ENCODE measurements at regions not wholly inside any gene's neighbourhood (a gene's known extent, or its start where the extent isn't known, plus 50 kb on each side); places are given as distances from the start of the nearest gene placed in this dataset.

- DNase-seq (ENCODE audit: low spot score): no peak
- intact Hi-C loops (cut with DNase I): no loop called here
- Histone ChIP-seq H3K4me1 (replicated peaks) (no peaks in the 10 kb centered on the region), H3K9me3 (no peaks in the 10 kb centered on the region), H3K27ac (no peak overlapping the region), H3K27me3 (replicated peaks; ENCODE audit: insufficient read depth) (no peaks in the 10 kb centered on the region), H3K4me3 (no peak overlapping the region), H3K36me3 (no peaks in the 10 kb centered on the region)
- TF ChIP-seq CTCF (IDR thresholded peaks at IDR 0.05) (no peak), POLR2A (IDR thresholded peaks at IDR 0.05) (no peak), POLR2AphosphoS5 (IDR thresholded peaks at IDR 0.05) (no peak)
- WGBS: 85% methylated on average over 4 of the region's 4 CpGs
Measured at GRCh38 chr4:153890761-153891160, 101.9 kb upstream of the SFRP2 start.

GRCh38 chr4:153887217-153887616 is 98.3 kb upstream of the SFRP2 start:
- Histone ChIP-seq H3K36me3 (no peaks in the 10 kb centered on the region), H3K27me3 (replicated peaks; ENCODE audit: insufficient read depth) (no peaks in the 10 kb centered on the region), H3K4me1 (replicated peaks) (no peaks in the 10 kb centered on the region), H3K27ac (no peak overlapping the region), H3K9me3 (no peaks in the 10 kb centered on the region), H3K4me3 (no peak overlapping the region)
- TF ChIP-seq POLR2A (IDR thresholded peaks at IDR 0.05) (no peak), CTCF (IDR thresholded peaks at IDR 0.05) (no peak), POLR2AphosphoS5 (IDR thresholded peaks at IDR 0.05) (no peak)
- DNase-seq (ENCODE audit: low spot score): no peak
- intact Hi-C loops (cut with DNase I): no loop called here

GRCh38 chr4:153884325-153884724 is 95.4 kb upstream of the SFRP2 start:
- 58% methylated on average over 1 of the region's 1 CpG for WGBS
- intact Hi-C loops (cut with DNase I): no loop called here
- Histone ChIP-seq H3K9me3 (no peaks in the 10 kb centered on the region), H3K36me3 (no peaks in the 10 kb centered on the region), H3K27ac (no peak overlapping the region), H3K4me1 (replicated peaks) (no peaks in the 10 kb centered on the region), H3K4me3 (no peak overlapping the region), H3K27me3 (replicated peaks; ENCODE audit: insufficient read depth) (no peaks in the 10 kb centered on the region)
- TF ChIP-seq CTCF (IDR thresholded peaks at IDR 0.05) (no peak), POLR2A (IDR thresholded peaks at IDR 0.05) (no peak), POLR2AphosphoS5 (IDR thresholded peaks at IDR 0.05) (no peak)
- DNase-seq (ENCODE audit: low spot score): no peak

GRCh38 chr4:153880983-153881382 is 92.1 kb upstream of the SFRP2 start:
- 93% methylated on average over 2 of the region's 2 CpGs for WGBS
- intact Hi-C loops (cut with DNase I): no loop called here
- H3K27ac ChIP-seq: no peak overlapping the region
- no peaks in the 10 kb centered on the region for H3K27me3 ChIP-seq (replicated peaks; ENCODE audit: insufficient read depth)
- no peak for DNase-seq (ENCODE audit: low spot score)
- no peak for TF ChIP-seq POLR2AphosphoS5 (IDR thresholded peaks at IDR 0.05)
- no peak for TF ChIP-seq CTCF (IDR thresholded peaks at IDR 0.05)
- TF ChIP-seq POLR2A (IDR thresholded peaks at IDR 0.05): no peak
- no peaks in the 10 kb centered on the region for H3K9me3 ChIP-seq
- no peaks in the 10 kb centered on the region for H3K4me1 ChIP-seq (replicated peaks)
- no peaks in the 10 kb centered on the region for H3K36me3 ChIP-seq
- H3K4me3 ChIP-seq: no peak overlapping the region

- Histone ChIP-seq H3K27ac (no peak overlapping the region), H3K4me1 (replicated peaks) (no peaks in the 10 kb centered on the region), H3K4me3 (no peak overlapping the region), H3K27me3 (replicated peaks; ENCODE audit: insufficient read depth) (no peaks in the 10 kb centered on the region), H3K36me3 (no peaks in the 10 kb centered on the region), H3K9me3 (no peaks in the 10 kb centered on the region)
- intact Hi-C loops (cut with DNase I): no loop called here
- DNase-seq (ENCODE audit: low spot score): no peak
- TF ChIP-seq POLR2AphosphoS5 (IDR thresholded peaks at IDR 0.05) (no peak), POLR2A (IDR thresholded peaks at IDR 0.05) (no peak), CTCF (IDR thresholded peaks at IDR 0.05) (no peak)
Measured at GRCh38 chr4:153877898-153878297, 89.0 kb upstream of the SFRP2 start.
